HG03460 (cell line): ENCODE measurements at regions not wholly inside any gene's neighbourhood (a gene's known extent, or its start where the extent isn't known, plus 50 kb on each side); places are given as distances from the start of the nearest gene placed in this dataset.

ENCODE experiments used
- ATAC-seq: cut with Tn5 transposase; IDR thresholded peaks from one replicate; pipeline ENCODE4 v1.9.1; 2021; ENCODE audit not compliant: unreplicated experiment

DNA sequence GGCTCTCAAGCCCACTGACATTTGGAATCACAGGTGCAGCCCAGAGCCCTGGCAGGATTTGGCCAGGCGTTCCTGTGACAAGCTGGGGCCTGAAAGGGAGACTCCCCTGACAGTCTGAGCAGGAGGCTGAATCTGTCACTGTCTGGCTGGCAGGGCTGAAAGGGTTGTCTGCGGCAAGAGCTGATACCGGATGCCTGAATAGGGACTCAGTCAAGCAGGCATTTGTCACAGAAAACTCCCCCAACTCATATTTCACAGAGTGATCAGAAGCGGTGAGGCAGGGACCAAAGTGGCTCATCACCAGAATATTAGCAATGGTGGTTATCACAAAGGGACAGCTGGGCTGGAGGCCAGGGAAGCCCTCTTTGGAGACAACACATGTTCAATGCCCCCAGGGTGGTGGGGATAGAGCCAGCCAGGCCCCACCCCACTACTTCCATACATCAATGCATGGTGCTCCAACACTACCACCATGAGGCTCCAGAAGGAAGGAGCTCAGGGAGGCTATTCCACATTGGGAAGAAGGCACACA is 295.5 kb downstream of the DTWD2 start:
- ATAC-seq = no peak

DNA sequence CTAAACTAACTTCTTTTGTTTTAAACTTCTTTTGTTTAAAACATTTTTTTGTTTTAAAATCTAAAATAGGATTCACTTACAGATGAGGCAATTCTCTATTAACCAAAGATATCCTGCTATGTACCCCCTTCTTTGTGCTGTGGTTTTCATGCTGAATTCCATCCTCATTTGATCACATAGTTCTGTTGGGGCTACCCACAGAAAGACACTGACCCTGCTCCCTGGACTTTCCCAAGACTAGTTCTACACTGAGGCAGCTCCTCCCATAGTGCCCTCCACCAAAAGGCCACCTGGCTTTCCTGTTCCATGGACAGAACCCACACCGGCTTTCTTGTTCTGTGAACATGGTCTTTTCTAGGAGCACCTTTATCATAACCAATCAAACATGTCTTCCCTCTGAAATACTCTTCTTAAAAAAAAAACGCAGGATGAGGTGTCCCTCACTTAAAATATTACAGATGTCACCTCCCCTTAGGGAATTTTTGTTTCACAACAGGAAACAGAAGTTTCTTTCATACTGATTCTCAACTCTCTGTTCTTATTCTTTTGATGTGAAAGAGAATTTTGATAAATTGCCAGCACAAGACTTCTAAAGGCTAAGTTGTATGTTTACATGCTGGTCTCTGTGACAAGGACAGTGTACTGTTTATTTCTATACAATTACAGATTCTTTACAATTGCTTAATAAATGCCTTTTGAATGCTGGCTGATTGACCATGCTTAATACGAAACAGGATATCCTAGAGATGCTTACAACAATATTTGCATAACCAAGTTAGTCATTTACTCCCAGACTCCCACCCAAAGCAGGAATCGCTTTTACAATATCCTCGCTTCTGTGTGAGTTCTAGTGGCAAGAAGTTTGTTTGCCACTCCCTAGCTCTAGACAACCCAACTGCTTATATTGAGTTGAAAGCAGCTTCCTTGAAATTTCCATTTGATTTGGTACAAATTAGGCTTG is 300.4 kb downstream of the DTWD2 start:
- ATAC-seq = peak; percentile 47

DNA sequence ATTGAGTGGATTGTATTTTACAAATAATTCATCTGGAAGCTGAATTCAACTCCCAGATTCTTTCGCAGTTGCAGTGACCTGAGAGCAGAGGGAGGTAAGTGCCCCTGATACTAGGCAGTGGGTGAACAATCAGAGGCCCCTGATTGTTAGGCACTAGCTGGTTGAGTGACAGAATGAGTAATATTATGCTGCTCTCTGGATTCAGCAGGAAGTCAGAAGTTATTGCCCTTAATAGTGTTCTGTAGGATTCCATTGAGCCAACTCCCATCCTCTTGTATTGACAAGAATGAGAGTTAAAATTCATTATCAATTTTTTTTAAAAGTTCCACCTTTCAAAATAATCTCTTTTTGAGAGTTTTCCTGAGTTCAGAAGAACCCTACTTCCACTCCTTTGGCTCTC is 301.2 kb downstream of the DTWD2 start:
- ATAC-seq = no peak

DNA sequence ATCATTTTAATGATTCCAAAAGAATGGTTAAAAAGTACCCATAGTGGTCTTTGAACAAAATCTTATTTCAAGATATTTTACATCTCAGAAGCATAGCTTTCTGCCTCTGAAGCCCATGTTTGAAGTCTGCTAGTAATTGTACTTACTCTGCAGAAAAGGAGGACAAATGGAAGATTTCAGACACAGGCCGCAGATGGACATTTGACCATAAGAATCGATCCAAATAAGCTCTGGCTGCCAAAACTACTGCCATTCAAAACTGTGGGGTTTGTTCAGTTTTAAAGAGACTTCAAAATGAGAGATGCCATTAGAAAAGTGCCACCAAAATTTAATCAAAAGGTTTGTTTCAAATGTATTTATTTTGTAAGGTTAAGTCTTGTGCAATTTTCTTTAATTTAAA is 306.7 kb downstream of the DTWD2 start:
- no peak for ATAC-seq

DNA sequence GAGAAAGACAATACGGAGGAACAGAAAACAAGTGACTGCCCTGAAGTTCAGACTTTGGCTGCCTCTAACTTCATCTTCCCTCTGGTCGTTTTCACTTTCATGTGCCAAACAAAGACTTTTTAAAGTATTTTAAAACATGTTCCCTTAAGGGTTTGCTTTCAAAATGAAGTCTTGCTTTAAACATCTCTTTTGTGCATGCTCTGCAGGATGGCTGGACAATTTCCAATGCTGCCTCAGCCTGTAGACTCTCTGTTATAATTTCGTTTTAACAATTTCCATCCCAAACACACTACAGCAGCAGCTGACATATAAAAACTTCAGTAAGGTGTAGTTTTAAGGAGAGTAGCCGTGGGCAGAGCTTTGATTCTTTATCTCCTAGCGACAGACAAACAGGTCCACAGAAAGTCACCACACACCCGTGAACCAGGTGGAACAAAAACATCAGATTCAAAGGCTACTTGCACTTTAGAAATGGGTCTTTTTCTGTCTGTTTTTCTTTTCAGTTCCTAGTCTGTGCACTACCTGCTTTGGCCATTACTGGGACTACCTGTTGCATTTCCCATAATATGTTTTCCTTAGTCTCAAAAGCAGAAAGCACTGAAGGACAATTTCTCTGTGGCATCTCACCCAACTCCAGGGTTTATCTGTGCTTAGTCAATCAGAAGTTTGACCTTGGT is 308.9 kb downstream of the DTWD2 start:
- no peak for ATAC-seq

DNA sequence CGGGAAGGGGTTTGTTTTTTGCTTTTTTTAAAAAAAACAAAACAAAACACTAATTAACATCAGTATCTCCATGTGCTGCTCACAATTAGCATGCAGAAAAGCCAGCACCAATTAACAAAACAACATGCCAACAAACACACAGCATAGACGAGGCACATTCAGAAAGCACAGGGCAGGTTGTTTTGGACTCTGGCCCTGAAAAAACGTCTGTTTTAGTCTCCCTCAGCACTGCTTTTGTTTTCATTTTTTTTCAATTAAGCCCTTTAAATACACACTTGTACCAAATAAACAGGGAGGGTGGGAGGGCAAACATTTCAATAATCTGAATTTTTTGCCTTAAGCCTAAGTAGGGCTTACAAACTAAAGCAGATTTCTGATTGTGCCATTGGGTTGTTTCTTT is 309.6 kb downstream of the DTWD2 start:
- ATAC-seq = no peak

DNA sequence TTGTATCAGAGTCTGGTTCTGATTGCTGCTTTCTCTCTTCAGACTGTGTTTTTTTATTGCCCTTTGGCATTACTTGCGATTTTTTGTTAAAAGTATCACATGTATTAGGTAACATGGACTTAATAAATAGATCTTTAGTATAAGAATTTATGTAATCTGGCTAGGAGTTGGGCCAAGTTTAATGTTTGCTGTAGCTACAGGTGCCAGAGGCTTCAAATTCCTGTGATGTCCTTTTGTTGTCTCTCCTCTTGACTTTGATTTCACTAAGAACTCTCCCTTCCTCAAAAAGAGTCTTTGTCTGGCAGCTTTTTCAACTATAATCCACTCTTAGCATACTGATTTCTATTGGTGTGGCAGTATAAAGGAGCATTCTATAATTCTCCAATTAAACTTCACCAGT is 313.1 kb downstream of the DTWD2 start:
- no peak for ATAC-seq

DNA sequence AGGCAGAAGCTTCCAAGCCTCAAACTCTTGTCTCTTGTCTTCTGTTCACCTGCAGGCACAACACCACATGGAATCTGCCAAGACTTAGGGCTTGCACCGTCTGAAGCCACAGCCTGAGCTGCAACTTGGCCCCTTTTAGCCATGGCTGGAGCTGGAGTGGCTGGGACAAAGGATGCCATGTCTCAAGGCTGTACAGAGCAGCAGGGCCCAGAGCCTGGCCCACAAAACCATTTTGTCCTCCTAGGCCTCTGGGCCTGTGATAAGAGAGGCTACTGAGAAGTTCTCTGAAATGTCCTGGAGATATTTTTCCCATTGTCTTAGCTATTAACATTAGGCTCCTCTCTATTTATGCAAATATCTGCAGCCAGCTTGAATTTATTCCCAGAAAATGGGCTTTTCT is 330.8 kb downstream of the DTWD2 start:
- no peak for ATAC-seq

DNA sequence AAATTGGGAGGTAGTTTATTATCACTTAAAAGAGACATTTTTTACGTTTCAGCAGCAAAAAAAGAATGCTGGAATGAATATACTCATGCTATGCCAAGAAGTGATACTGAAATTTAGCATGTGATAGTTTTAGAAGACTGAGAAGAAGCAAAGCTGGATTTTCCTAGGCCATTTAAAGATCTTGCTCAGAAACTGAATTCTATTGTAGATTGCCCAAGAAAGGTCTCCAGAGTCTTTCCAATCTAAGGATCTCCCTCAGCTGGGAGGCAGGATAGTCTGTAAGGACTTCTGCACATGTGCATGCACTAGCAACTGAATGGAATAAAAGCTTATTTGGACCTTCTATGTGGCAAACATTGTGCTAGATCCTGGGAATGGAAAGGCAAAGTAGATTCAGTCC is 334.5 kb downstream of the DTWD2 start:
- no peak for ATAC-seq

DNA sequence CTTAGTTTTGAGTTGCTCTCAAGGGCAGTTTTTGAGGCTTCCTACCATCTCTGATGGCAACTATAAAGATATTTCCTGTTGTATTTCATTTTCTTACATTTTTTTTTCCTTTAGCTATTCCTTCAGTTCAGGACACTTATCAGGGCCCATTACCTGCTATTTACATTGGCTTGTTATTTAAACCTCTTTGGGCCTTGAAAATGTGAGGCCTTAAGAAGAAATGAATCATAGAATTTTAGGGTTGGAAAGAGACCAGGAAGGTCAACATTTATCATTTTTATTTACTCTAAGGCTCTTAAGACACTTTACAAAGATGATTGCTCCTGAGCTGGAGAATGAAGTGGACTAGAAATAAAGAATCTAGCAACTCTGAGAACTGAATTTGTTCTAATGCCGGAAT is 335.2 kb downstream of the DTWD2 start:
- ATAC-seq = no peak

DNA sequence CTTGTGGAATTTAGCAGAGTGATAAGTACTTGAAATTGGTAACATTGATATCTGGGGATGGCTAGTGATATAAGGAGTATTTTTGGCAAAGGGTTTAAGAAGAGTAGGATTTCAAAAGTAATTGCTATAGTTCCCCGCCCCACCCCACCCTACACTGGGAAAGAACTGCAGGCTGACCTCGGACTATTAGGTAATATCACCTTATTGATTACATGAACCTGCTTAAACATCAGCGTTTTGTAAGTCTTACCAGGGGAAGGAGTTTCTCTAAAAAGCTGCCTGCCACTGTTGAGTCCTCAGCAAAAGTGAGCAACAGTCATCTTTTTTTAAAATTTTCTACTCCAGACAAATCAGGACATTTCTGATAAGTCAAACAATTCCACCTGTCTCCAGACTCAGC is 337.3 kb downstream of the DTWD2 start:
- ATAC-seq = no peak

DNA sequence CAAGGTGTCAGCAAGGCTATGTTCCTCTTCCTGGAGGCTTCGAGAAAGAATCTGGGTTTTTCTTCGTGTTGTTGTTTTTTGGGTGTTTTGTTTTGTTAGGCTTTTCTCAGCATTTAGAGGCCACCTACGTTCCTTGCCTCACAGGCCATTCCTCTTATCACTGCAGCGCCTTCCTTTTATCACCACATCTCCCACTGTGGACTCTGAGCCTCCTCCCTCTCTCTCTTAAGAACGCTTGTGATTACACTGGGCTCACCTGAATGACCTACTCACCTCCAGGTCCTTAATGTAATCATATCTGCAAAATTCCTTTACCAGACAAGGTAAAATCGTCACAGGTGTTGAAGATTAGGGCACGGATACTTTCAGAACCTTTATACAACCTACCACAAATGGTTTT is 340.8 kb downstream of the DTWD2 start:
- no peak for ATAC-seq

DNA sequence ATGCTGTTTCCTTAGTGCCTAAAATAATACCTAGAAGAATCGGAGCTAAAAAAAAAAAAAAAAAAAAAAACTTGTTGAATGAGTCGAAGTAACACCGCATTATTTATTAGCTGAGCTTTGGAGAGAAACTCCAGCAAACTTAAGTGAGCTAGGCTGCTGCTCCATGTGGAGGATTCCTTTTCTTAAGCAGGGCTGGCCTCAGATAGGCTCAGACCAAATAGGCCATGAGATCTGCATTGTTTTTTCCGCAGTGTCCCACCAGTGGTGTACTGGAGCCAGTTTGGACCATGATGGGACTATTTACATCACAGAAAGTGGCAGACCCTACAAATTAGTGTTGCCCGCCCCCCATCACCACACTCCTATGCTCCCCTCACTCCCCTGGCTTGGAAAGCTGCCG is 341.4 kb downstream of the DTWD2 start:
- ATAC-seq = no peak

DNA sequence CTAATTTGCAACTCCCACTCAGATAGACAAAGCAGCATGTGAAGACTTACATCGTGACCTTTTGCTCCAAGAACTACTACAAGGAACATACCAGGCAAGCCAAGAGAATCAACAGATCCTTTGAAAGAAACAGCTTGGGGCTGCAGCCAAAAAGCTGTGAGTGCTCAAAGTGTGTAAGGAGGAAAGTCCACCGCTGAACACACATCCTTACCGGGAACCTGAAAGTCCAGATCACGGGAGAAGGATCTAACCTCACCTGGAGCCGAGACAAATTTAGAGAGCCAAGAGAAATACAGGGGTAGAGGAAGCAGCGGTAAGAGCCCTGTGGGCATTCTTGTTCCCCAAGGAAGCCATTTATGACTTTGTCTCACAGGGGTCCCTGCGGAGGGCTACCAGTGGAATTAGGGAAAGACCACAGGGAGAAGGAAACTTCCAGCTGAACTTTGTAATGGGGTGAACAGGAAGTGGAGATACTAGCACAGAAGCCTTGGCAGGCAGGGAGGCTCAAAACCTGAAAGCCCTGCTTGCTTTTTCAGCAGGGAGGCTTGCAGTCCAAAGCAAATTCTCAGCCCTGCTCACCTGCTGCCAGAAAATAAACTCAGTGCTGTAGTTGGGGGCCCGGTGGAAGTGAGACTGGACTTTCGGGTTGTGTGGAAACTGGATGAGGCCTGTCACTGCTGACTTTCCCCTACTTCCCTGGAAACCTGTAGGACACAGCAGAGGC is 350.2 kb downstream of the DTWD2 start:
- ATAC-seq = no peak

DNA sequence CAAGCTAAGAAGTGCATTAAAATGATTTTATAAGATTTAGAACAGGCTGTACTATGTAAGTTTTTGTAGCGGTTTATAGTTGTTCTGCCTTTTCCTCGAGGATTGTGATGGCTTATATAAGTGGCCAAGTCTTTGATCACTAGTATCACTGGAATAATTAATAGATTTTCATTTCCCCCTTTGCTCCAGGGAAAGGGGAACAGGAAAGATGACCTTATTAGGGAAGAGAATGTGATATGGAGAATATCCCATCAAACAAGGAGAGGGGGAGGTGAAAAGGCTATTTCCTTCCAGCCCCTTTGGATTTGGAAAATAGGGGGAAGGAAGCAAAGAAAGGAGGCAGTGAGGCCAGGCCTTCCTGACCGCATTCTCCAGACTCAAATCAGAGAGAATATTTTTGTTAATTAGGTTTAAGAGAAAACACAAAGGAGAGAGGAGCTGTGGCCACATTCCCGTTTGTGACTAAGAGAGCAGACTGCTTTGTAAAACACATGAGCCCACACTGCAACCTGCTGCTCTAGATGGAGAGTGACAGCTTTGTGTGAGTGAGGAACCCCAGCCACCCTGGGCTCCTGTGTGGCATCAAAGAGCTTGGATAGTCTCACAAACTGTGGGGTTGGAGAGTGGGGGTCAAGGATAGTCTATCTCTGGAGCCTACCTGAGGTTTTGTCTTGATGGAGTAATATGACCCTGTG is 359.5 kb downstream of the DTWD2 start:
- no peak for ATAC-seq

DNA sequence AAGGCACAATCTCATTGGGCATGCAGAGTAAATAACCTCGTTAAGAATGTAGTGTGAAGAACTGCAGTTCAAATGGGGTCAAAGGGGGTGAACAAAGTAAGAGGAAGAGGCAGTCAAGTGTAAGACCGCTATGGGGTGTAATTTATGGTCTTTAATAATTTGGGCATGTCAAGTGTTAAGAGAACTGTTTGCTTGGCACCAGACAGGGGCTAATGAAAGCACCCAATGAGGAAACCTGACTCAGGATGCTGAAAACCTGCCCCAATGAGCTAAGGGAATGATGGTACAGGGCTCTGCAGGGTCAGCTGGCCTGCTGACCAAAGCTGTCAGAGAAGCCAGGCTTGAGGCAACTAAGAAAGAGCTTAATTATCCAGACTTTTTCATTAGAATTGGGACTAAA is 368.1 kb downstream of the DTWD2 start:
- ATAC-seq = no peak

DNA sequence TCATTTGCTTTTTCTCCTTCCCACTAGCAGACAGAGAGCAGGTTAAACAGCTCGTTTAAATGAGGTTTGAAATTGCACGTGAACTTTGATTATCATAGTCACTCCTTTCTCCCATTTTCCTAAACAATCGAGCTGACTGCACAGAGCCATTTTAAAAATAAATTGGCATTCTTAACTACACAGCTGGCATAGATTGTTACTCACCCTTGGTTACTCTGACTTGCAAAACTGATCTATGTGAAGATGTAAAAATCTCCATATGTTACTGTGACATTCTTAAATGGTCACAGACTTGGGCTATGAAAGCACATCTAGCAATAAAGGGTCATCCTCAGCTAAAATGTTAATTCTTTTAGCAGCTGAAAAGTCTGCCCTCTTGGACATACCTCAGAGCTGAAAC is 368.5 kb downstream of the DTWD2 start:
- ATAC-seq = no peak

DNA sequence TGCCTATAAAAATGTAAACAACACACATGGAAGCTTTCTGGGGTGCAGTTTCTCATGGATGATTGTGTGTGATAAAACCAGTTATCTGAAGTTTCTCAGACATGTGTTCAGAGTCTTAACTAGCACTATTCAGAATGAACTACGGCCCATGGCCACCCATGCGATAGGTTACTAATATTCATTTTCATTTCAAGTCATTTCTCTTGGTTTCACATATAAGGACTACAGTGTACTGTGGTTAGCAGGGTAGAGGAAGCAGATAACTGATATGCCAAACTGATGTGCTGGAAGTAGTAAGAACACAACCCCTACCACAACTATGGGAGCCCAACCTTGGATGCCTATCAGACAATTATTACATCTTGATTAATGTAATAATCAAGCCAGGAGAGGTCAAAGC is 372.1 kb downstream of the DTWD2 start:
- ATAC-seq = no peak

DNA sequence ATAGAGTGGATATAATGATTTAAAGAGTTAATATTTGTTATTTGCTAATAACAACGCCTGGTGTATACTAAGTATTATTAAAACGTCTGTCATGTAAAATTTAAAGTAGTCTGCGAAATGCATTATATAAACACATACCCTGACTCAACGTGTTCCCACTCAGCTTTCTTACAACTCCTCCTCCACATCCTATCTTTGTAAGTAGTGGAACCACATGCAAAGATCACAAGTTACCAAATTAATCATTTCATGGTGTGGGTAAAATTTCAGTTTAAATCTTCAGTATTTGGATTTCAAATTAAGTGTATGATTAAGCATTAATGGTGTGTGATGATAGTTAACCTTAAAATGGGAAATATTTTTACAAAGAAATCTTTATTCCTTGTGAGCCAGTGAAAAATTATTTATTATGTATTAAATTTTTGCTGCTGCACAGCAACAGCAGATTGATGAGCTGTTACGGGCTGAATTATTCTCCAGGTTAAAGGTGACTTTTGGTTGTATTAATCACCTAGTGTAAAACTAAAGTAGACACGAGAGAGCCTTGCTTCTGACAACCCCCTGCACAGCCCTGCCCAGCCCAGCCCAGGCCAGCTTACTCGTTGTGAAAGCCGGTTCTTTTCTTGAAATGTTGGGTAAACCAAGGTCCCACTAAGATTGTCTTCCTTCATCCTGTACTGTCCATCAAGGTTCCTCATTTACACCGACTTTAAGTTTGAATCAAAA is 373.5 kb downstream of the DTWD2 start:
- no peak for ATAC-seq

DNA sequence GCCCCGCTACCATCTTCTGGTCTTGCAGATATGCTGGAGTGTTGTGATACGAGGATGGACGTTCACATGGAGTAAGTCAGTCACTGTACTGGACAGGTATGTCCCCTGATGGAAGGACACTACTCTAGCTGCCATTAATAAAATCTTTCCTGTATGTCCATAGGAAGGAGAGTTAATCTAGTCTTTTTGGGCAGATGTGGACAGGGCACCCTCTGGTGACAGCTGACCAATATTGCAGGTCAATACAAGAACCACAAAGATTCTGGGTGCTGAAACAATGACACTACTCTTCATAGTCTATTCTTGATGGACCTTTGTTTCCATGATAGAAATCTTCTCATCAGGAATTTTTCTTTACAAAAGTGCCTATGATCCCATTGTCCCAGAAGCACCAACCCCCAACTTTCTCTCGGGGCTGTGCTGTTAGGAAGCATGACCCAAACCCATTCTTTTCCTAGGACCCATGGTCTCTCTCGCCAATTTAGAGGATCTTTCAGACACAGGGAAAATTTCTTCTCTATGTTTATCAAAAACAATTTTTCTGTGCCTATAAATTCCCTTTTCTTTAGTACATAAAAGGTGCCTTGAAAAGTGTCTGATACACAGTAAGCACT is 376.9 kb downstream of the DTWD2 start:
- ATAC-seq = no peak
